ENCODE measurements at regions not wholly inside any gene's neighbourhood (a gene's known extent, or its start where the extent isn't known, plus 50 kb on each side); places are given as distances from the start of the nearest gene placed in this dataset.

DNA sequence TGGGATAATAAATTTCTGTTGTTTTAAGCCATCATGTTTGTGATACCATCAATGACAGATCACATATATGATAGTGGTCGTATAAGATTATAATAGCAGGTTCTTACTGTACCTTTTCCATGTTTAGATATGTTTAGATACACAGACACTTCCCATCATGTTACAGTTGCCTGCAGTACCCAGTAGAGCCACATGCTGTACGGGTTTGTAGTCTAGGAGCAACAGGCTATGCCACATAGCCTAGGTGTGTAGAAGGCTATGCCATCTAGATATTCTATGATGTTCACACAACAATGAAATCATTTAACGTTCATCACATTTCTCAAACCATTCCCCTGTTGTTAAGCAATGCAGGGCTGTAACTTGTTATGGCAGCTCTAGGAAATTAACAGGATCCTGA is 132.9 kb upstream of the SH3BP4 start:
- WGBS, 4 donors, result 88 to 91% (median 91%) methylated on average over 3 of the region's 3 CpGs
- TF ChIP-seq, protein P1, sequence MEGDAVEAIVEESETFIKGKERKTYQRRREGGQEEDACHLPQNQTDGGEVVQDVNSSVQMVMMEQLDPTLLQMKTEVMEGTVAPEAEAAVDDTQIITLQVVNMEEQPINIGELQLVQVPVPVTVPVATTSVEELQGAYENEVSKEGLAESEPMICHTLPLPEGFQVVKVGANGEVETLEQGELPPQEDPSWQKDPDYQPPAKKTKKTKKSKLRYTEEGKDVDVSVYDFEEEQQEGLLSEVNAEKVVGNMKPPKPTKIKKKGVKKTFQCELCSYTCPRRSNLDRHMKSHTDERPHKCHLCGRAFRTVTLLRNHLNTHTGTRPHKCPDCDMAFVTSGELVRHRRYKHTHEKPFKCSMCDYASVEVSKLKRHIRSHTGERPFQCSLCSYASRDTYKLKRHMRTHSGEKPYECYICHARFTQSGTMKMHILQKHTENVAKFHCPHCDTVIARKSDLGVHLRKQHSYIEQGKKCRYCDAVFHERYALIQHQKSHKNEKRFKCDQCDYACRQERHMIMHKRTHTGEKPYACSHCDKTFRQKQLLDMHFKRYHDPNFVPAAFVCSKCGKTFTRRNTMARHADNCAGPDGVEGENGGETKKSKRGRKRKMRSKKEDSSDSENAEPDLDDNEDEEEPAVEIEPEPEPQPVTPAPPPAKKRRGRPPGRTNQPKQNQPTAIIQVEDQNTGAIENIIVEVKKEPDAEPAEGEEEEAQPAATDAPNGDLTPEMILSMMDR (IDR thresholded peaks at IDR 0.05), result peak in 2 of 12 donors; percentile 25 to 41
- no peak for TF ChIP-seq POLR2A (IDR thresholded peaks at IDR 0.05)
- no peak for ATAC-seq

DNA sequence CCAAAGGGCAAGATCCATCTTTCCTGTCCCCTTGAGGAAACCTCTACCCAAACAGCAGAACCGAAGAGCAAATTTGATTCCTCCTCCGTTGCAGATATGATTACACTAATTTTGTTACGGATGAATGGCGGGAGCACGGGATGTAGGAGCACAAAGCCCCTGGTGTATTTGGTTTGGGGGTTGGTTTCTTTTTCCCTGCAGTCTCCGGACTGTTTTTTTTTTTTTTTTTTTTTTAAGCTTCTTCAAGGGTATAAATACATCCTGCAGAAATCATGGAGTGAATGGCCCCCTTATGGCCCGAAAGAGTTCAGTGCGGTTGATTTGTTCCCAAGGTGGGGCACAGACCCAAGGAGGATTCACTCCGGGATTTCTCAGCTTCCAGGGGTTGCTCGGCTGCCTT is 135.3 kb upstream of the SH3BP4 start:
- ATAC-seq, result no peak
- Histone ChIP-seq H3K4me3 (peak overlapping the region in 2 of 12 donors; percentile 8 to 12), H3K27me3 (no peaks in the 10 kb centered on the region), H3K9me3 (no peaks in the 10 kb centered on the region), H3K27ac (peak overlapping the region in 1 of 12 donors; percentile 13), H3K36me3 (no peaks in the 10 kb centered on the region), H3K4me1 (peaks cover 0 to 12% (median 2%) of the 10 kb centered on the region in 12 donors)
- DNase-seq, result no peak
- 39 to 59% (median 49%) methylated on average over 10 of the region's 10 CpGs for WGBS, 4 donors
- TF ChIP-seq, protein P1 (IDR thresholded peaks at IDR 0.05), result no peak
- no peak for TF ChIP-seq POLR2A (IDR thresholded peaks at IDR 0.05)
- intact Hi-C loops (cut with DNase I), result no loop called here

More for the DNA sequence above, 132.9 kb upstream of the SH3BP4 start:
- Histone ChIP-seq H3K9me3 (no peaks in the 10 kb centered on the region), H3K4me3 (no peak overlapping the region), H3K36me3 (no peaks in the 10 kb centered on the region), H3K27ac (no peak overlapping the region), H3K4me1 (peaks cover 0 to 13% (median 2%) of the 10 kb centered on the region in 12 donors), H3K27me3 (no peaks in the 10 kb centered on the region)
- intact Hi-C loops (cut with DNase I), result no loop called here
- DNase-seq, result no peak

DNA sequence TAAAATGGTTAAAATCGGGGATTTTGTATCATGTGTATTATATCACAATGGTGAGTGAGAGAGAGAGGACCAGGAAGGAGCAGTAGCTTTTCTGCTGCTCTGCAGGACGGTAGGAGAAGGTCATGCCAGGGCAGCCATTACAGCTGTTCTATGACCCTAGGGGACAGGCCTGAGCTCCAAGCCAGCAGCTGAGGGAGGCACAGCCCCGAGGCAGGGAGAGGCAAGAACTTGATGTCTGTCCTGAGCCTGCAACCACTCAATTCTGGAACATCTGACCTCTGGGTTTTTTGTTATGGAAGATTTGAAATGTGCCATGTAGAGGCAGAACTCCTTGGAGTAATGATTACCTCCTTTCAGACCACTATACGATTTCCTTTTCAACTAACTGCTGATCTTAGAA is 135.8 kb upstream of the SH3BP4 start:
- 55 to 68% (median 61%) methylated on average over 4 of the region's 4 CpGs for WGBS, 4 donors
- peak in 1 of 4 donors; percentile 33 for ATAC-seq

DNA sequence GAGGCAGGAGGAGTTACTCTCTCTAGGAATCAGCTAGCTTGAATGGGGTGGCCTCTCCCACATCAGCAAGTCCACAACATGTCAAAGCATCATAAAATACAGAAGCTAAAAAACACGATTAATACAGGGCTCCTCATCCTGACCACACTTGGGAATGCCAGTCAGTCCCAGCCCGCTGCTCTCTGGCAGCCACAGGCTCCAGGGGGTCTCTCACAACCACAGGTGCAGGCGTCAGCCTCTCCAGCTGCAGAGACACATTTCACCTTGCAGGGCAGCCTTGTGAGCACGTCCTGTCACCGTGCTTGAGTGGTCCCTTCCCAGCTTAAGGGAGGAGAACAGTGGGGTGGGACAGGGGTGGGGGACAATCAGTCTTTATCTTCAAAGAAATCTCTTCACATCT is 137.4 kb upstream of the SH3BP4 start:
- ATAC-seq, result no peak
- Histone ChIP-seq H3K4me3 (no peak overlapping the region), H3K27ac (no peak overlapping the region), H3K9me3 (no peaks in the 10 kb centered on the region), H3K4me1 (peaks cover 0 to 12% (median 2%) of the 10 kb centered on the region in 12 donors), H3K27me3 (no peaks in the 10 kb centered on the region), H3K36me3 (no peaks in the 10 kb centered on the region)
- 82 to 88% (median 85%) methylated on average over 5 of the region's 5 CpGs for WGBS, 4 donors
- intact Hi-C loops (cut with DNase I), result no loop called here
- no peak for TF ChIP-seq POLR2A (IDR thresholded peaks at IDR 0.05)
- TF ChIP-seq, protein P1 (IDR thresholded peaks at IDR 0.05), result no peak
- DNase-seq, result no peak

More for the DNA sequence above, 135.8 kb upstream of the SH3BP4 start:
- Histone ChIP-seq H3K9me3 (no peaks in the 10 kb centered on the region), H3K36me3 (no peaks in the 10 kb centered on the region), H3K4me3 (peak overlapping the region in 1 of 12 donors; percentile 12), H3K27ac (peak overlapping the region in 1 of 12 donors; percentile 13), H3K4me1 (peaks cover 0 to 12% (median 2%) of the 10 kb centered on the region in 12 donors), H3K27me3 (no peaks in the 10 kb centered on the region)
- intact Hi-C loops (cut with DNase I), result no loop called here
- DNase-seq, result no peak
- TF ChIP-seq POLR2A (IDR thresholded peaks at IDR 0.05), result no peak
- TF ChIP-seq, protein P1 (IDR thresholded peaks at IDR 0.05), result no peak

All from heart left ventricle (tissue), 16 donors.